GM21619 (cell line): ENCODE measurements at regions not wholly inside any gene's neighbourhood (a gene's known extent, or its start where the extent isn't known, plus 50 kb on each side); places are given as distances from the start of the nearest gene placed in this dataset.
"Not testable (repeated sequence)": the region's sequence is repeated elsewhere in the genome, so short reads cannot be mapped to it uniquely, and the experiment has no call there.

Source experiments
- ATAC-seq: cut with Tn5 transposase; IDR thresholded peaks from one replicate; pipeline ENCODE4 v1.9.1; 2021; ENCODE audit not compliant: unreplicated experiment

GRCh38 chr2:242001853-242002252 lies 132.3 kb downstream of the RTP5 start:
- no peak for ATAC-seq

- no peak for ATAC-seq
Observed at GRCh38 chr2:242002944-242003343, 133.4 kb downstream of the RTP5 start.

- ATAC-seq = no peak
Observed at GRCh38 chr2:242004223-242004901, 134.8 kb downstream of the RTP5 start.

GRCh38 chr2:242004902-242005230 lies 135.3 kb downstream of the RTP5 start:
- ATAC-seq = no peak

GRCh38 chr2:242006091-242006634 lies 136.6 kb downstream of the RTP5 start:
- not testable (repeated sequence) for ATAC-seq

- ATAC-seq = not testable (repeated sequence)
Observed at GRCh38 chr2:242008908-242009307, 139.4 kb downstream of the RTP5 start.

- not testable (repeated sequence) for ATAC-seq
Observed at GRCh38 chr2:242009846-242010245, 140.3 kb downstream of the RTP5 start.

GRCh38 chr2:242010252-242011166 lies 141.0 kb downstream of the RTP5 start:
- ATAC-seq = not testable (repeated sequence)

- no peak for ATAC-seq
Observed at GRCh38 chr2:242011167-242011513, 141.6 kb downstream of the RTP5 start.

- ATAC-seq = no peak
Observed at GRCh38 chr2:242011516-242011915, 142.0 kb downstream of the RTP5 start.

- no peak for ATAC-seq
Observed at GRCh38 chr2:242011991-242012764, 142.6 kb downstream of the RTP5 start.

- no peak for ATAC-seq
Observed at GRCh38 chr2:242012956-242013764, 143.6 kb downstream of the RTP5 start.

- no peak for ATAC-seq
Observed at GRCh38 chr2:242013771-242014170, 144.2 kb downstream of the RTP5 start.

- ATAC-seq = no peak
Observed at GRCh38 chr2:242015108-242016065, 145.9 kb downstream of the RTP5 start.

- ATAC-seq = no peak
Observed at GRCh38 chr2:242017086-242017485, 147.6 kb downstream of the RTP5 start.

- ATAC-seq = not testable (repeated sequence)
Observed at GRCh38 chr2:242018416-242018815, 148.9 kb downstream of the RTP5 start.

GRCh38 chr2:242019344-242019743 lies 149.8 kb downstream of the RTP5 start:
- ATAC-seq = no peak

GRCh38 chr2:242020196-242021004 lies 150.9 kb downstream of the RTP5 start:
- no peak for ATAC-seq
